ENCODE measurements at regions not wholly inside any gene's neighbourhood (a gene's known extent, or its start where the extent isn't known, plus 50 kb on each side); places are given as distances from the start of the nearest gene placed in this dataset.

DNA sequence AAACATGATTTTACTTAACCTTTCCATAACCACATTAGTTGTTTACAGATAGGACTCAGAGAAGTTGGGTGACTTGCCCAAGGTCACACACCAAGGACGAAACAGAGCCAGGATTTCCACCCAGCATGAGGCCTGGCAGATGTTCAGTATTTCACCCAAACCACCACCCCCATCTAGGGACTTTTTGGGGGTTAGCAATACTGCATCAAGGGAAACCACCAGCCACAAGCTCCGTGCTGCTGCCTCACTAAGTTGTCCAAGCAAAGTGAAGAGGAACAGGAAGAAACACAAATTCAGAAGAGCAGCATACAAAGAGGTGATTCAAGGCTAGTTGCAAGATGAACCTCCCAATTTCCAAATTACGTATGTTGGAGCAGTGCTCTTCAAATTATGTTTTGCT, 219.6 kb upstream of the RORB start:
- Histone ChIP-seq H3K9me3 (replicated peaks; ENCODE audit: control insufficient read depth, insufficient read depth, low read length) (no peaks in the 10 kb centered on the region), H3K79me2 (ENCODE audit: control insufficient read depth, insufficient read depth, low read length) (no peaks in the 10 kb centered on the region), H3K27ac (ENCODE audit: insufficient read depth, low read depth, low read length) (no peak overlapping the region), H3K4me2 (ENCODE audit: insufficient read depth, low read length) (no peak overlapping the region), H3K36me3 (ENCODE audit: control insufficient read depth in 2 of 2, extremely low read depth in 1 of 2, insufficient read depth in 2 of 2, low read length in 2 of 2) (no peaks in the 10 kb centered on the region), H4K20me1 (replicated peaks; ENCODE audit: control insufficient read depth, extremely low read depth, insufficient read depth, low read length) (no peaks in the 10 kb centered on the region), H3K4me3 (replicated peaks in 1 of 3; ENCODE audit: insufficient read depth in 1 of 3, low read depth in 1 of 3, low read length in 3 of 3) (no peak overlapping the region), H3K4me1 (ENCODE audit: control insufficient read depth, extremely low read depth, insufficient read depth, low read length) (no peaks in the 10 kb centered on the region), H3K9me1 (replicated peaks; ENCODE audit: control insufficient read depth, extremely low read depth, insufficient read depth, low read length) (no peaks in the 10 kb centered on the region), H3K27me3 (ENCODE audit: control insufficient read depth in 2 of 2, insufficient read depth in 2 of 2, low read length in 2 of 2) (no peaks in the 10 kb centered on the region), H2AFZ (ENCODE audit: low read depth, low read length) (no peak overlapping the region), H3K9ac (replicated peaks; ENCODE audit: extremely low read depth, insufficient read depth, low read length) (no peak overlapping the region)
- BruUV-seq (replicated peaks) = no TSS peak
- no peak for FAIRE-seq
- intact Hi-C loops (cut with micrococcal nuclease) (no loop called here), dilution Hi-C loops (cut with MboI; ENCODE audit: extremely low pct_ligation_motif_present, low sequenced_read_pairs) (no loop called here)
- DNase-seq (ENCODE audit: low read depth, low spot score) = no peak
- ChIA-PET CTCF (no interaction called here), POLR2A (no interaction called here)
- TF ChIP-seq POLR2A (IDR thresholded peaks at IDR 0.05; ENCODE audit: low read depth, low read length) = no peak

DNA sequence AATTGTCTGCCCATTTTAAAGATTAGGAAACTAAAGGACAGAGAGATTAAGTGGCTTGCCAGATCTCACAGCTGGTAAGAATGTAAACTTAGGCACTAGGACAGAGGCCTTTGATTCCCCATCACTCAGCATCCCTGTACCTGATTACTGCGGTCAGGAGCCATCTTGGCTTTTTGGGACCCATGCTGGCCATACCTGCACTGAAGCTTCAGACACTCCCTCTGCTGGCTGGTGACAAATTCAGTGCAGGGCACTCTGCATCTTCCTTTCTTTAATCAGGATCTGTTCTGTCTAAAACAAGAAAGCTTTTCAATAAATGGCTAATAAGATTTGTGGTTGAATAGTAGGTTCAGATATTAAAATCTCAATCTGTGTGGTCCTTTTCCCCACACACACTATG, 215.5 kb upstream of the RORB start:
- Histone ChIP-seq H3K4me3 (replicated peaks in 1 of 3; ENCODE audit: insufficient read depth in 1 of 3, low read depth in 1 of 3, low read length in 3 of 3) (no peak overlapping the region), H3K4me2 (ENCODE audit: insufficient read depth, low read length) (no peak overlapping the region), H3K9me1 (replicated peaks; ENCODE audit: control insufficient read depth, extremely low read depth, insufficient read depth, low read length) (no peaks in the 10 kb centered on the region), H4K20me1 (replicated peaks; ENCODE audit: control insufficient read depth, extremely low read depth, insufficient read depth, low read length) (no peaks in the 10 kb centered on the region), H3K4me1 (ENCODE audit: control insufficient read depth, extremely low read depth, insufficient read depth, low read length) (no peaks in the 10 kb centered on the region), H3K9ac (replicated peaks; ENCODE audit: extremely low read depth, insufficient read depth, low read length) (no peak overlapping the region), H3K79me2 (ENCODE audit: control insufficient read depth, insufficient read depth, low read length) (no peaks in the 10 kb centered on the region), H3K27me3 (ENCODE audit: control insufficient read depth in 2 of 2, insufficient read depth in 2 of 2, low read length in 2 of 2) (no peaks in the 10 kb centered on the region), H2AFZ (ENCODE audit: low read depth, low read length) (no peak overlapping the region), H3K9me3 (replicated peaks; ENCODE audit: control insufficient read depth, insufficient read depth, low read length) (no peaks in the 10 kb centered on the region), H3K27ac (ENCODE audit: insufficient read depth, low read depth, low read length) (no peak overlapping the region), H3K36me3 (ENCODE audit: control insufficient read depth in 2 of 2, extremely low read depth in 1 of 2, insufficient read depth in 2 of 2, low read length in 2 of 2) (no peaks in the 10 kb centered on the region)
- ChIA-PET POLR2A (no interaction called here), CTCF (no interaction called here)
- FAIRE-seq = no peak
- intact Hi-C loops (cut with micrococcal nuclease) (no loop called here), dilution Hi-C loops (cut with MboI; ENCODE audit: extremely low pct_ligation_motif_present, low sequenced_read_pairs) (no loop called here)
- no peak for DNase-seq (ENCODE audit: low read depth, low spot score)
- BruUV-seq (replicated peaks) = no TSS peak
- TF ChIP-seq EZH2 (IDR thresholded peaks at IDR 0.05; ENCODE audit: borderline replicate concordance, low read depth, low read length, severe bottlenecking) (no peak), MYC (IDR thresholded peaks at IDR 0.05; ENCODE audit: low read depth, low read length) (no peak), JUN (IDR thresholded peaks at IDR 0.05; ENCODE audit: borderline replicate concordance, insufficient read depth, insufficient read length, low read depth) (no peak), GATA2 (IDR thresholded peaks at IDR 0.05; ENCODE audit: insufficient read depth, insufficient read length, low read depth, low read length) (no peak), POLR2AphosphoS5 (IDR thresholded peaks at IDR 0.05; ENCODE audit: insufficient read depth, low read depth, low read length) (no peak), FOS (IDR thresholded peaks at IDR 0.05; ENCODE audit: borderline replicate concordance, insufficient read depth, low read length) (no peak)
- TF ChIP-seq, protein P1, sequence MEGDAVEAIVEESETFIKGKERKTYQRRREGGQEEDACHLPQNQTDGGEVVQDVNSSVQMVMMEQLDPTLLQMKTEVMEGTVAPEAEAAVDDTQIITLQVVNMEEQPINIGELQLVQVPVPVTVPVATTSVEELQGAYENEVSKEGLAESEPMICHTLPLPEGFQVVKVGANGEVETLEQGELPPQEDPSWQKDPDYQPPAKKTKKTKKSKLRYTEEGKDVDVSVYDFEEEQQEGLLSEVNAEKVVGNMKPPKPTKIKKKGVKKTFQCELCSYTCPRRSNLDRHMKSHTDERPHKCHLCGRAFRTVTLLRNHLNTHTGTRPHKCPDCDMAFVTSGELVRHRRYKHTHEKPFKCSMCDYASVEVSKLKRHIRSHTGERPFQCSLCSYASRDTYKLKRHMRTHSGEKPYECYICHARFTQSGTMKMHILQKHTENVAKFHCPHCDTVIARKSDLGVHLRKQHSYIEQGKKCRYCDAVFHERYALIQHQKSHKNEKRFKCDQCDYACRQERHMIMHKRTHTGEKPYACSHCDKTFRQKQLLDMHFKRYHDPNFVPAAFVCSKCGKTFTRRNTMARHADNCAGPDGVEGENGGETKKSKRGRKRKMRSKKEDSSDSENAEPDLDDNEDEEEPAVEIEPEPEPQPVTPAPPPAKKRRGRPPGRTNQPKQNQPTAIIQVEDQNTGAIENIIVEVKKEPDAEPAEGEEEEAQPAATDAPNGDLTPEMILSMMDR (IDR thresholded peaks at IDR 0.05; ENCODE audit: extremely low read depth in 1 of 2, insufficient read depth in 1 of 2, low read depth in 1 of 2, low read length in 2 of 2) = no peak
- TF ChIP-seq, protein P2, sequence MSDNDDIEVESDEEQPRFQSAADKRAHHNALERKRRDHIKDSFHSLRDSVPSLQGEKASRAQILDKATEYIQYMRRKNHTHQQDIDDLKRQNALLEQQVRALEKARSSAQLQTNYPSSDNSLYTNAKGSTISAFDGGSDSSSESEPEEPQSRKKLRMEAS (IDR thresholded peaks at IDR 0.05; ENCODE audit: insufficient read depth, insufficient read length) = no peak

Data from endothelial cell of umbilical vein (primary cell).